SU-DHL-6 (cell line): ENCODE measurements at regions not wholly inside any gene's neighbourhood (a gene's known extent, or its start where the extent isn't known, plus 50 kb on each side); places are given as distances from the start of the nearest gene placed in this dataset.

ENCODE experiments used
- H2AFZ ChIP-seq: fragments of 200-600 bp; sonication (generic); 2 replicates; pipeline ENCODE4 v1.6.1; 2014; ENCODE audit warnings: low read depth, mild to moderate bottlenecking, moderate library complexity, mixed read lengths, antibody characterized with exemption, low read length; ENCODE audit not compliant: severe bottlenecking
- H3F3A ChIP-seq: fragments of 200-600 bp; shearing (Covaris generic); 2 replicates; pipeline ENCODE4 v1.6.0; 2016; ENCODE audit warnings: antibody characterized with exemption, mild to moderate bottlenecking; ENCODE audit not compliant: insufficient read depth
- H3K27ac ChIP-seq: fragments of 200-600 bp; sonication (generic); 2 replicates; pipeline ENCODE4 v1.5.1; 2016; ENCODE audit warnings: low read depth, mild to moderate bottlenecking, low read length, moderate library complexity, mixed read lengths
- H3K27me3 ChIP-seq: fragments of 200-600 bp; sonication (generic), shearing (Covaris generic); 2 replicates; pipeline ENCODE4 v1.6.0; 2014; ENCODE audit warnings: mild to moderate bottlenecking, low read length
- H3K36me3 ChIP-seq: fragments of 200-600 bp; sonication (generic); 2 replicates; pipeline ENCODE4 v1.6.1; 2014; ENCODE audit warnings: mild to moderate bottlenecking, low read length, mixed read lengths
- H3K4me2 ChIP-seq: fragments of 300-600, 200-600 bp; shearing (Covaris generic), sonication (generic); 2 replicates; pipeline ENCODE4 v1.6.0; 2014; ENCODE audit warnings: low read length, low read depth, mild to moderate bottlenecking; ENCODE audit not compliant: poor library complexity, severe bottlenecking
- H3K4me3 ChIP-seq: fragments of 200-600 bp; sonication (generic); 2 replicates; pipeline ENCODE4 v1.5.1; 2014; ENCODE audit warnings: antibody characterized with exemption, low read length, mild to moderate bottlenecking, mixed read lengths; ENCODE audit not compliant: insufficient read depth, poor library complexity, severe bottlenecking
- H3K79me2 ChIP-seq: fragments of 200-600 bp; sonication (generic); 2 replicates; pipeline ENCODE4 v1.6.1; 2014; ENCODE audit warnings: mild to moderate bottlenecking, low read length, moderate library complexity; ENCODE audit not compliant: insufficient read depth
- H3K9ac ChIP-seq: fragments of 200-600 bp; sonication (generic); 2 replicates; pipeline ENCODE4 v1.7.0; 2014; ENCODE audit warnings: mild to moderate bottlenecking, low read length
- H3K9me2 ChIP-seq: fragments of 200-600 bp; sonication (generic); replicated peaks from 2 replicates; pipeline ENCODE4 v1.6.1; 2014; ENCODE audit warnings: low read length; ENCODE audit not compliant: insufficient read depth
- H3K9me3 ChIP-seq: fragments of 200-600 bp; sonication (generic); 2 replicates; pipeline ENCODE4 v1.6.1; 2014; ENCODE audit warnings: low read length, mixed read lengths; ENCODE audit not compliant: insufficient read depth
- H4K20me1 ChIP-seq: fragments of 200-600 bp; sonication (generic); 2 replicates; pipeline ENCODE4 v1.6.1; 2014; ENCODE audit warnings: low read depth, mild to moderate bottlenecking, antibody characterized with exemption, low read length, moderate library complexity, mixed read lengths
- EZH2phosphoT487 ChIP-seq: fragments of 200-600 bp; sonication (generic), shearing (Covaris generic); conservative IDR thresholded peaks from 2 replicates; pipeline ENCODE4 v1.6.1; 2018; ENCODE audit warnings: mild to moderate bottlenecking, antibody characterized with exemption, low read length, moderate library complexity, mixed read lengths
- TF ChIP-seq, protein P1 (sequence below): fragments of 200-600 bp; sonication (generic); IDR thresholded peaks from one replicate; pipeline ENCODE4 v1.5.1; 2017; ENCODE audit warnings: antibody characterized with exemption, mild to moderate bottlenecking, low read length, moderate library complexity; ENCODE audit not compliant: insufficient read depth, poor library complexity, severe bottlenecking

DNA sequence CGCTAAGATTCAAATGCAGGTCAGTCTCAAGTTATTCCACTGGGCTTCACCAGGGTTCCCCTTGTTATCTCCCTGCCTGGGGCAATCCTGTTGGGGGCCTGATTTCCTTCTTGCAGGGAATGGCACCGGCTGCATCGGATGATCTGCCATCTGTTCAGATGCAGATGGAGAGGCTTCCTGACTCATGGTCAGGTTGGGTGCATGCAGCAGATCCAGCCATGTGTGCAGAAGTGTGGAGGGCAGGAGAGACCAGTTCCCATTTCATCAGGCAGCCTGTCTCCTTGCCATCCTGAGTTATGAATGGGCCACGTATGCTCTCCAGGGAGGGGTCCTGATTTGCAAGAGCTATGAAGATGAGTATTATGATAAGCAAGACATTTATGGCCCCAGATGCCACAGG, 161.2 kb upstream of the PLET1 start:
- no peaks in the 10 kb centered on the region for H3K27me3 ChIP-seq
- TF ChIP-seq, protein P1, sequence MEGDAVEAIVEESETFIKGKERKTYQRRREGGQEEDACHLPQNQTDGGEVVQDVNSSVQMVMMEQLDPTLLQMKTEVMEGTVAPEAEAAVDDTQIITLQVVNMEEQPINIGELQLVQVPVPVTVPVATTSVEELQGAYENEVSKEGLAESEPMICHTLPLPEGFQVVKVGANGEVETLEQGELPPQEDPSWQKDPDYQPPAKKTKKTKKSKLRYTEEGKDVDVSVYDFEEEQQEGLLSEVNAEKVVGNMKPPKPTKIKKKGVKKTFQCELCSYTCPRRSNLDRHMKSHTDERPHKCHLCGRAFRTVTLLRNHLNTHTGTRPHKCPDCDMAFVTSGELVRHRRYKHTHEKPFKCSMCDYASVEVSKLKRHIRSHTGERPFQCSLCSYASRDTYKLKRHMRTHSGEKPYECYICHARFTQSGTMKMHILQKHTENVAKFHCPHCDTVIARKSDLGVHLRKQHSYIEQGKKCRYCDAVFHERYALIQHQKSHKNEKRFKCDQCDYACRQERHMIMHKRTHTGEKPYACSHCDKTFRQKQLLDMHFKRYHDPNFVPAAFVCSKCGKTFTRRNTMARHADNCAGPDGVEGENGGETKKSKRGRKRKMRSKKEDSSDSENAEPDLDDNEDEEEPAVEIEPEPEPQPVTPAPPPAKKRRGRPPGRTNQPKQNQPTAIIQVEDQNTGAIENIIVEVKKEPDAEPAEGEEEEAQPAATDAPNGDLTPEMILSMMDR, result no peak
- TF ChIP-seq EZH2phosphoT487, result no peak
- no peaks in the 10 kb centered on the region for H3K36me3 ChIP-seq

DNA sequence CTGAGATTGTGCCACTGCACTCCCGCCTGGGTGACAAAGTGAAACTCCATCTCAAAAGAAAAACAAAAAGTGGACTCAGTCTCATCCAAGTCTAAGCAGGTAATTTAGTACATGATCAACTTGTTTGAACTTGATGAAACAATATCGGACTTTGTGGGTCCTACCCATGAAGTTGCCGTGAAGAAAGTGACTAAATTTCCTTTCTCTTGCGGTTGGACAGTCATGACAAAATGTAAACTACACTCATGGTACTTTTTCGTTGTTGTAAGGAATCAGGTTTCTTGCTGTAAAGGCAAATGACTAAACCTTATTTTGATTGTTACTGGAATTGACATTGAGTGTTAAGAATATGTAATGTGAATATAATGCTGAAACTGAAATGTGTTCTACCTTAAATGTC, 164.5 kb upstream of the PLET1 start:
- Histone ChIP-seq H3K36me3 (no peaks in the 10 kb centered on the region), H3K9me3 (no peaks in the 10 kb centered on the region), H3K9me2 (no peaks in the 10 kb centered on the region), H3K4me2 (no peak overlapping the region), H3K27ac (no peak overlapping the region), H3K27me3 (no peaks in the 10 kb centered on the region), H2AFZ (no peak overlapping the region), H3K9ac (no peak overlapping the region), H3K4me3 (no peak overlapping the region), H4K20me1 (no peaks in the 10 kb centered on the region), H3K79me2 (no peaks in the 10 kb centered on the region), H3F3A (no peaks in the 10 kb centered on the region)
- TF ChIP-seq, protein P1, result no peak
- TF ChIP-seq EZH2phosphoT487, result no peak

More for the DNA sequence above, 161.2 kb upstream of the PLET1 start:
- no peaks in the 10 kb centered on the region for H4K20me1 ChIP-seq
- no peaks in the 10 kb centered on the region for H3K9me3 ChIP-seq
- H3F3A ChIP-seq, result no peaks in the 10 kb centered on the region
- no peak overlapping the region for H3K4me3 ChIP-seq
- no peaks in the 10 kb centered on the region for H3K9me2 ChIP-seq
- no peak overlapping the region for H3K9ac ChIP-seq
- H3K27ac ChIP-seq, result no peak overlapping the region
- H3K79me2 ChIP-seq, result no peaks in the 10 kb centered on the region
- no peak overlapping the region for H3K4me2 ChIP-seq
- H2AFZ ChIP-seq, result no peak overlapping the region

DNA sequence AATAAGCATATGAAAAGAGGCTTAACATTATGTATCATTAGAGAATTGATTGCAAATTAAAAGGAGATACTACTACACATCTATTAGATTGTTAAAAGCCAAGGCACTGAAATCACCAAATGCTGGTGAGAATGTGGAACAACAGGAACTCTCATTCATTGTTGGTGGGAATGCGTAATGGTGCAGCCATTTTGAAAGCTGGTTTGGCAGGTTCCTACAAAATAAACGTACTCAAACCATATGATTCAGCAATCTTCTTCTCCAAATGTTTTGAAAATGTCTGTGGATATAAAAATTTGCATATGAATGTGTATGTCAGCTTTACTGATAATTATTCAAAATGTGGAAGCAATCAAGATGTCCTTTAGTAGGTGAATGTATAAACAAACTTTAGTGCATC, 176.4 kb upstream of the PLET1 start:
- H3K4me2 ChIP-seq, result no peak overlapping the region
- H3K79me2 ChIP-seq, result no peaks in the 10 kb centered on the region
- H3K27ac ChIP-seq, result no peak overlapping the region
- H3K9me3 ChIP-seq, result no peaks in the 10 kb centered on the region
- TF ChIP-seq EZH2phosphoT487, result no peak
- TF ChIP-seq, protein P1, result no peak
- no peaks in the 10 kb centered on the region for H3F3A ChIP-seq
- no peaks in the 10 kb centered on the region for H3K9me2 ChIP-seq
- no peaks in the 10 kb centered on the region for H3K36me3 ChIP-seq
- no peak overlapping the region for H3K9ac ChIP-seq
- no peak overlapping the region for H3K4me3 ChIP-seq
- H2AFZ ChIP-seq, result no peak overlapping the region
- H3K27me3 ChIP-seq, result peaks cover 3% of the 10 kb centered on the region; the same call in 1 of the 2 replicates
- no peaks in the 10 kb centered on the region for H4K20me1 ChIP-seq
